GM18858 (cell line): ENCODE measurements at regions not wholly inside any gene's neighbourhood (a gene's known extent, or its start where the extent isn't known, plus 50 kb on each side); places are given as distances from the start of the nearest gene placed in this dataset.
"Not testable (repeated sequence)": the region's sequence is repeated elsewhere in the genome, so short reads cannot be mapped to it uniquely, and the experiment has no call there.

ENCODE experiments used
- ATAC-seq: cut with Tn5 transposase; IDR thresholded peaks from one replicate; pipeline ENCODE4 v1.9.1; 2021; ENCODE audit not compliant: unreplicated experiment

- ATAC-seq: no peak
Observed at GRCh38 chr21:19198801-19199200, 795.2 kb upstream of the TMPRSS15 start.

GRCh38 chr21:19218163-19218562 lies 814.6 kb upstream of the TMPRSS15 start:
- ATAC-seq: no peak

GRCh38 chr21:19224090-19224489 lies 820.5 kb upstream of the TMPRSS15 start:
- ATAC-seq: no peak

- no peak for ATAC-seq
Observed at GRCh38 chr21:19228226-19228625, 824.6 kb upstream of the TMPRSS15 start.

- ATAC-seq: not testable (repeated sequence)
Observed at GRCh38 chr21:19233841-19234240, 830.3 kb upstream of the TMPRSS15 start.

GRCh38 chr21:19236209-19236608 lies 832.6 kb upstream of the TMPRSS15 start:
- ATAC-seq: no peak

GRCh38 chr21:19237608-19238007 lies 834.0 kb upstream of the TMPRSS15 start:
- ATAC-seq: no peak

GRCh38 chr21:19239696-19240095 lies 836.1 kb upstream of the TMPRSS15 start:
- ATAC-seq: no peak

- no peak for ATAC-seq
Observed at GRCh38 chr21:19244502-19245187, 841.1 kb upstream of the TMPRSS15 start.

GRCh38 chr21:19245188-19245580 lies 841.6 kb upstream of the TMPRSS15 start:
- ATAC-seq: no peak

- no peak for ATAC-seq
Observed at GRCh38 chr21:19246018-19246417, 842.4 kb upstream of the TMPRSS15 start.

- ATAC-seq: no peak
Observed at GRCh38 chr21:19256934-19257660, 853.5 kb upstream of the TMPRSS15 start.

- ATAC-seq: no peak
Observed at GRCh38 chr21:19261731-19262376, 858.3 kb upstream of the TMPRSS15 start.

GRCh38 chr21:19266636-19267035 lies 863.1 kb upstream of the TMPRSS15 start:
- ATAC-seq: no peak

- no peak for ATAC-seq
Observed at GRCh38 chr21:19268686-19269085, 865.1 kb upstream of the TMPRSS15 start.

- ATAC-seq: no peak
Observed at GRCh38 chr21:19275065-19275464, 871.5 kb upstream of the TMPRSS15 start.

- no peak for ATAC-seq
Observed at GRCh38 chr21:19276665-19277064, 873.1 kb upstream of the TMPRSS15 start.

GRCh38 chr21:19286876-19287275 lies 883.3 kb upstream of the TMPRSS15 start:
- no peak for ATAC-seq

GRCh38 chr21:19290328-19290727 lies 886.7 kb upstream of the TMPRSS15 start:
- ATAC-seq: no peak

GRCh38 chr21:19320291-19320690 lies 916.7 kb upstream of the TMPRSS15 start:
- no peak for ATAC-seq

- ATAC-seq: no peak
Observed at GRCh38 chr21:19321688-19322087, 918.1 kb upstream of the TMPRSS15 start.

GRCh38 chr21:19322360-19322759 lies 918.8 kb upstream of the TMPRSS15 start:
- ATAC-seq: no peak
